Right renal cortex interstitium (tissue), 3 donors: ENCODE measurements at regions not wholly inside any gene's neighbourhood (a gene's known extent, or its start where the extent isn't known, plus 50 kb on each side); places are given as distances from the start of the nearest gene placed in this dataset.
"Not testable (repeated sequence)": the region's sequence is repeated elsewhere in the genome, so short reads cannot be mapped to it uniquely, and the experiment has no call there.

Experiments used
- DNase-seq, 3 donors: peaks; one replicate each; pipeline ENCODE4 v3.0.0-alpha.2; 2013; ENCODE audit warnings: low read depth in 3 of 3, low spot score in 2 of 3

DNA sequence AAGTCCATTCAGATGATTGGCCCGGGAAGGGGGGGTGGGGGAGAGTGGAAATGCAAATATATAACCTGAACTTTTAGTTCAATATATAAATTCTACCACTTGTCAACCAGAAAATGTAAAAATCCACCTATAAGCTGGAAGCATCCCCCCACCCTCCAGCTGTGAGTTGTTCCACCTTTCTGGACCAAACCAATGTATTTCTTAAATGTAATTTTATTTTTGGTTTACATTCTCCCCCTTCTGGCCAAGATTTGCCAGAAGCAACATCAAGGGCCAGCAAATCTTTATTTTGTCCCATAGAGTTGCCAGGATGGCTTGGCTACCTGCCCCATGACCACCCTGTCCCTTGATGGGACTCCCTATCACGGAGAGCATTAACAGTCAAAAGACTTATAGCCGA, 545.7 kb downstream of the TBL1XR1 start:
- no peak for DNase-seq

DNA sequence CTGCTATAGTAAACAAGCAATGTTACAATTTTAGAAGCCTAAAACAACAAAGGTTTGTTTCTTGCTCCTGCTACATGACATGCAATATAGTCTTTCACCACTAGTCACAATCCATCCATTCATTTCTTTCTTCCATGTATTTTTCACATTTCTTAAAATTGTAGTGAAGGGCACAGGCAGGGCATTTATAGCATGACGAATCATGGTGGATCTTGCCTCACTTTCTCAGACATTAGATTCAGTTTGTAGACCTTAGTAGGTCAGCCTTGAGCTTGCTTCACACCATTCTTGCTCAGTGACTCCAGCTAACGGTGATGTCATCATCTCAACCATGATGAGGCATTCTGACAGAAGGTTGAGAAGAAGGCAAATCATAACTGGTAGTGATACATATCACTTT, 546.8 kb downstream of the TBL1XR1 start:
- no peak for DNase-seq

DNA sequence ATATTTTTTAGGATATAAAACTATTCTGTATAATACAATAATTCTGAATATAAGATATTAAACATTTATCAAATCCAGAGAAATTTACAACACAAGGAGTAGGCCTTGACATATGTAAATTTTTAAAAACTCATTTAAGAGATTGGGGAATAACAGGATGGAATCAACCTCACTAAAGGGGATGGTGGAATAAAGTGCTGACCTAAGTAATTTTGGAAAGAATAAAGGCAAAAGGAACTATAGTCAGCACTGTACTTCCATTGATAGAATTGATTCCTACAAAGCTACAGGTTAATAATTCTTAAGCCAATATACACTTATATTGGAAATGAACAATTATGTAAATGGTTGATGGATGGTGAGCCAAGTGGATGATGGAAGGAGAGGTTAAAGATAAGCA, 549.3 kb downstream of the TBL1XR1 start:
- no peak for DNase-seq

DNA sequence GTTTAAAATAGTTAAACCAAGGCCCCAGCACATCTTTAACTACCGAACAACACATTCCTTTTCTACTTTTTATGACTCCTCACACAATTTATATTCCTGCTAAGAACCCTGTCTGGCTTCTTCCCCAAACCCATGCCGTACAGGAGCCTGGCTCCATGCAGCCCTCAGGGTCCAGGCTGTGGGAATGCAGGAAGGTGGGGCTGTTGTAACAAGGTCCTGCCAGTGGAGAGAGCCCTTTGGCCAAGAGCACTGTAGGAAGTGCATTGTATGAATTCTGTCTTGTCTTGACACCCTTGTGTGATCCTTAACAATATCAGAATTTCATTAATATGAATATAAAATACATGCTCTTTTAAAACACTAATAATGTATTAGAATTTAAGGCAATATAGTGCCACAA, 563.8 kb downstream of the TBL1XR1 start:
- no peak for DNase-seq

DNA sequence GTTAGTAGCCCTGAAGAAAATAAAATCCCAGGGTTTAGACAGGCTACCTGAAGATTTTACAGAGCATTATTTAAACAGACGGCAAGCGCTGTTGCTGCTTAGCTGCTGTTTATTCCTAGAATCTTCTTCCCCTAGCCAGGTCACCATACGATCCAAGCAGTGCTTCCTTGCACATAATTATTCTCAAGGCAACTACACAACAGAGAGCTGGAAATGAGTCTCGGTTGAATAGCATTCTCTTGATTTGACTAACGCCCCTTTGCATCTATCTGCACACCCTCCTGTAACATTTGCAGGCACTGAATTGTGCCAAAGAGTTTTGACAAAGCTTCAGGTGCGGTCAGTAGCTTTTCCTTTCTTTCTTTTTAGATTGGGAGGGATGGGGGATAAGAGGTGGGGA, 564.4 kb downstream of the TBL1XR1 start:
- no peak for DNase-seq

DNA sequence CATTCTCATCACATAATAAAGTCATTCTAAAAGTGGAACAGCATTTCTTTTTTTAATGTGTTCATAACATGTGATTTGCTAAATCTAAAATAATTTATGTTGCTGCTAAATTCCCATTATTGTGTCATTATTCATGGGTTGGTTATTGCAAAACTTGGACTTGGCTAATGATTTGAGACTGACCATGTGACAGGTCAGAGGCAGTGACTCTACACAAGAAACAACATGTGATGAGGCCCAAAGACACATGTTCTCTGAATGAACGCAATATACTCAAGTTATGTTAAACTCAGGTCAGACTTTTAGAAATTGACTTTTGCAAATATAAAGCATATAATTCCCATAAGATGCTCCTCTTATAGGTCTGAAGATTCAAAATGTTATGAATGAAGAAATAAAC, 566.1 kb downstream of the TBL1XR1 start:
- no peak for DNase-seq

DNA sequence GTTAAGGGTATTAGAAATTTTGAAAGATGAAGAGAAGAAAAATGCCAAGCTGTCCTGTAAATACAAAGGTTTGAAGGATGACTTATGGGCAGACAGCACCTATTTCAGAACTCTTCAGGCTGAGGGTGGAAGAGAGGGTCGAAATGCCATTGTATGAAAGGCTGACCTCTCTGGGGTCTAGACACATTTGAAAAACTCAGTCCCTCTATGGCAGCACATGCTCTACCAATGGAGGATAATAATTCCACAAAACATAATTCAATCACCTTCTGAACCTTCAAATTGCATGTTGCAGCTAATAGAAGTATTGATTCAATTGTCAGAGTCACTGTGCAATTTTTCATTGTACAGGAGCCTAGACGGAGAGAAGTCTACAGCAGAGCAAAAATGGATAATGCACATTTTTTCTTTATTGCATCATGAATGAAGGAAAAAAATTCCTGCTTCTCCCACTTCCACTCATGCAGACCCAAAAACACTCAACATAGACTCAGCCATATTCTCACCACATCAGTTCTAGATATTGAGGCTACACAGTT, 569.1 kb downstream of the TBL1XR1 start:
- no peak for DNase-seq

DNA sequence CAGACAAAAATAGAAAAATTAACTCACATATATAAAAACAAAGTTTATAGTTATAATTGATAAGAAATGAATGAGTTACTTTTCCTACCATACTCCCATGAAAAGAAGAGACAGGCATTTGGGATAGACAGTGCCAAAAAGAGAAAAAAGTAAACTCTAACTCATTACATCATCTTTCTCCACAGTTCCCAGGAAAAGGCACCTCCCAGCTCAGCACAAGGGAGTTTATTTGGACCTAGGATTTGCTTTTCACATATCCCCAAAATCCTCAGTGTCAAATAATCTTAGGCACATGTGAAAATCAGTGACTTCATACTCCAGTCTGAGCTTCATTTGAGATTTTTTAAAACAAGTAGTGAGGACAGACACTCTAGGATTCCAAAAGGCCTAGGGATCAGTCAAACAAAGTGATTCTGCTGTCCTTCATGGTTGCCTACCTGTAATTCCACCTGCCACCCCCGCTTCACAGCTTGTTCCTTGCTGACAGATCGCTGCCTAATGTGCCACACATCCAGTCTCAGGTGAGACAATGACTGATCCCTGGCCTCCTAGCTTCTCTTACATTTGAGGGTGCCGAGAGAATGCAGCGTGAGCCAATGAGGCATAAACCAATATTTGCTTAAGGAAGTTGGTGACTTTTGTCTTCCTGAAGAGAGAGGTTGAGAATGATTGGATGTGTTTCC, 573.7 kb downstream of the TBL1XR1 start:
- DNase-seq, result no peak

DNA sequence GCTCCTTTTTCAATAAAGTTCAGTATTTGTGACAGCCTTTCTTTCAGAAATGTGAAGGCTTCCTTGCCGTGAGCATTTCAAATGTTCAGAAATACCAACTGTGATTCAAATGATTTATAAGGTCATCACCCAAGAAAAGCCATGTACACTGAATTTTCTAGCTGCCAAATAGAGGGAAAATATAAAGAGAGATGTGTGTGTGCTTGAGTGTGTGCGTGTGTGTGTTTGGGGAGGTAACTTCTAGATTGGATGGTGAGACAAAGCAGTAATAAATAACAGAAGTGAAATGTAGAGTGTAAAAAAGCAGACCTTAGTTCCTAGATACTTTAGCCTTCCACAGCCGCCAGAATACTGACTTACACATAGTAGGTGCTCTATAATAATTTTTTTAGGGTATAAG, 577.4 kb downstream of the TBL1XR1 start:
- DNase-seq, result no peak

DNA sequence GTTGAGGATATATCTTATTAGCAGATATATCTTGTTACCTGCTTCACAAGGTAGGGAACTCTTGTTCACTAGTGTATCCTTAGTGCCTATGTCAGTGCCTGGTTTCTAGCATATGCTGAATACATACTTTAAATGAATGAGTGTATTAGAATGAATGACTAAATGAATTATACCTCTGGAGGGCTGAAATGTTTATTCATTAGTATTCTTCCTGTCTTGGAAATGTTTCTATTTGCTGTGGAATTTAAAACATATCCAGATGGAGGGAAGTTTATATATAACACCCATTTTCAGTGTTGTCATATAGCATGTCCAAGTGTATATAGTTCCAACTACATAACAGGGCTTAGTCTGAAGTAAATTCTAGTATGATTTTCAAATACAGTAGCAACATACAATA, 581.5 kb downstream of the TBL1XR1 start:
- no peak for DNase-seq

DNA sequence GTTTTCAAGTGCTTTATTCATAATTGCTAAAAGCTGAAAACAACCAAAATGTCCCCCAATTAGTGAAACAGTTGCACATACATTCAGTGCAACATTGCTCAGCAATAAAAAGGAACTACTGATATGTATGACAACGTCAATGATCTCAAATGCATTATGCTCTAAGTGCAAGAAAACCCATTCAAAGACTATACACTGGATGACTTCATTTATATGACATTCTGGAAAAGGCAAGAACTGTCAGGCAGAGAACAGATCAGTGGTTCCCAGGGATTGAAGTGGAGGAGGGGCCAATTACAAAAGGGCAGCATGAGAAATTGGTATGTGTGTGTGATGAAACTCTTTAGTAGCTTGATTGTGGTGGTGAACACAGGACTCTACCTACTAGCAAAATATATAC, 585.6 kb downstream of the TBL1XR1 start:
- no peak for DNase-seq

DNA sequence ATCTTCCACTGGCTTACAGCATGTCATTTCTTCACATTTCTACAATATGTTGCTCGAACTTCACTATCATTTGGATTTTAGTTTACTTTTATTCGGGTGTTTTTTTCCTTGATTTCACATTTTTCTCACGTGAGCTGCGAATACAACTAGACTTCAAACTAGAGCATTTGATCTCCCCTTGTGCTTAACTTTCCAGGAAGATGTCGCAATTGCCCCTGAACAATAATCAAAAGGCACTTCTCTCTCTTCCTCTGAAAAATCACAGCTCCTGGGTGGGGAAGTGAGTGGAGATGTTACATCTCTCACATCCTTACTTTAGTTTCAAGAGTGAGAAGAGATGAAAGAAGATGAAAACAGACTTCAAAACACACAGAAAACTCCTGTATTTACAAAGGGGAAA, 587.9 kb downstream of the TBL1XR1 start:
- no peak for DNase-seq

DNA sequence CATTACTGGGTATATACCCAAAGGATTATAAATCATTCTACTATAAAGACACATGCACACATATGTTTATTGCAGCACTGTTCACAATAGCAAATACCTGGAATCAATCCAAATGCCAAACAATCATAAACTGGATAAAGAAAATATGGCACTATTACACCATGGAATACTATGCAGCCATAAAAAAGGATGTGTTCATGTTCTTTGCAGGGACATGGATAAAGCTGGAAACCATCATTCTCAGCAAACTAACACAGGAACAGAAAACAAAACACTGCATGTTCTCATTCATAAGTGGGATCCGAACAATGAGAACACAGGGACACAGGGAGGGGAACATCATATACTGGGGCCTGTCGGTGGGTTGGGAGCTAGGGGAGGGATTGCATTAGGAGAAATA, 591.7 kb downstream of the TBL1XR1 start:
- not testable (repeated sequence) for DNase-seq

DNA sequence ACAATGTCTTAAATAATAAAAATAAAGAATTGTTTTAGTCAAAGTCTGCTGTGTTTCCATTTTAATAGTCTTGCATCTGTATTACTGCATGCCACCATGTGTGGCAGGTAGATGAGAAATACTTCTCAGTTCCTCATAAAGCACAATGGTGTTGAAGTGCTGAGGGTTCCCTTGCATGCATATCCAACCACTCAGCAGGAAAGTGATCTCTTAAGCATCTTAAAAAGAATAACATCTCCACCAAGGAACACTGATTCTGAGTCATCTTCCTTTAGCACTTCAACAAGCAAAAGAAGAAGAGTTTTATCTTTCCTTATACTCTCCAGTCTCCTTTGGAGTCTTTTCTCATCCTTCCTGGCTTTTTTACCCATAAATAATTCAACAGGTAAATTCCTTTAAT, 602.0 kb downstream of the TBL1XR1 start:
- no peak for DNase-seq

DNA sequence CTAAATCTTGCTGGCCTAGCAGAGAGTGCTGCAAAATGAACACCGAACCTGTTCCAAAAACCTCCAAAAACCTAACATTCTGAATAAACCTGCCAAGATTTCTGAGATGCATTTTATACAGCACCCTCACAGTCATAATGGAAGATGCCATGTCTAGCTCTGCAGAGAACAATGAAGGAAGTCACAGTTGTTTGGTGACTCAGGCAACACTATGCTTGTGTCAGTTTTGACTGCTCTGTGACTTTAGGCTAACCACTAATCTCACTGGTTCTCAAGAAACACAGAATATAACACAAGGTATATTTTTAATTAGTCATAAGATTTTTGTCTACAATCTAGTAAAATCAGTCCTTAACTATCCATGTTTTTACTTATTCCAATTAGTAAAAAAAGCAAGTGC, 606.6 kb downstream of the TBL1XR1 start:
- no peak for DNase-seq

DNA sequence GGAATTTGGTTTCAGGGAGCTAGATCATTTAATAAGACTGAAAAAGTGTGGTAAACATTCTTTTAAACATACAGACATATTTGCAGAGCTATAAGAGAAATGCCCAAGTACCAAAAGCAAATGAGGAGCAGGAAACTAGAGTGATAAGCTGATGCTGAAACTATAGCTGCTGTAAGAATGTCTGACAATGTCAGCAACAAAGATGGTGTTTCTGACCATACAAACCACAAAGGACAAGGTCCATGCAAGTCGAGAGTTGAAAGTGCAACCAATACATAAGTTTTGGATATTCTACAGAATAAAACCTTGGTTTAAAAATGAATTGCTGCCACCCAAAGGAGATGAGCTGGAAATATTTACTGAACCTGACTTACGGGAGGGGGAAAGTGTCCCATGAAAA, 610.2 kb downstream of the TBL1XR1 start:
- DNase-seq, result no peak

DNA sequence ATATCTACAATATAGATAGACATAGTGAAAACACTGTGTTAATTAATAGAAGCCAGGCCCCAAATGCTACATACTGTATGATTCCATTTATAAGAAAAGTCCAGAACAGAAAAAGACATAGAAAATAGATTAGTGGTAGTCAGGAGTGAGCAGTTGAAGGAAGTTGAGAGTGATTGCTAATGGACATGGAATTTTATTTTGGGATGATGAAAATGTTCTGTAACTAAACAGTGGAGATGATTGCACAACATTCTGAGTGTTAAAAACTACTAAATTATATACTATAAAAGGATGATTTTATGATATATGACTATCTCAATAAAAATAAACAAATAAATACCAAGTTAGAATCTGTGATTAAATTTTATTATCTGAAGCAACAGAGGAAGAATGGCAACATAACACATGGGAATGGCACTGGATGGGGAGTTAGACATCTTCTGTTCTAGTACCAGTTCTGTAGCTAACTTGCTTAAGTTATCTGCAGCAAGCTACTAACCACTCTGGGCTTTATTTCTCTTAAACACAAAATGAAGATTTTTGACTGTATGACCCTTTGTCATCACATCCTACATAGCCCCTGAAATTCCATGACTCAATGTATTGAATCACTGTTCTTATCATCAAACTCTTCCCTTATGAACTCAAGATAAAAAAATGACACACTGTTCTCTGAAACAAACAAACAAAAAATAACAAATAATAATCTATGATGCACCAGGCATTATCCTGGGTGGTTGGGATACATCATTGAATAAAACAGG, 612.7 kb downstream of the TBL1XR1 start:
- DNase-seq, result no peak

DNA sequence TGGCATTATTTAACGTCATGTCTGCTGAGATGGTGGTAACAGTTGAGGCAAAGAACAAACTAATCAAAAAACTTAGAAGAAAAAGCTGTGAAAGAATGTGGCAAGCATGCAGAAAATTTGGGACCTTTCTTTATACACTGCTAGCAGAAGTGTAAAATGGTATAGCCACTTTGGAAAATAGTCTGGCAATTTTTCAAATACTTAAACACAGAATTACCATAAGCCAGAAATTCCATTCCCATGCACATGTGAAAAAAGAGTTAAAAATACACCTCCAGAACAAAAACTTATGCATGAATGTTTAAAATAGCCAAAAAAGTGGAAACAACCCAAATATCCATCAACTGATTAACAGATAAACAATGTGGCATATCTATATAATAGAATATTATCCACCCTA, 613.3 kb downstream of the TBL1XR1 start:
- DNase-seq, result no peak

DNA sequence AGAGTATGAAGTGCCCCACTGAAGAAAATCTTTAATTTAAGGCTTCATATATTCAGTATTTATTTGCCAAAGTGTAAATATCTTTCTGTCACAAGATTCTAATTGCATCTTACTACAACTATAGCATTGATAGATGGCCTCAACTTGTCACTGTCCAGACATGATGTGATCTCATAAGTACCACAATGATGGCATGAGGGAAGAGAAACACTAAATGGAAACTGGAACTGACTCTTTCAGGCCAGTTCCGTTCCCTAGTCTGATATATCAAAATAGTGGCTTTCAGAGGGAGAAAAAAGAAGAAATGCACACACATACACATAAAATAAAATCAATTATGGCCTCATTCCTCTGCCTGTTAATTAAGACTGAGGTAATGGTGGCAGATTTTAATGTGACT, 615.7 kb downstream of the TBL1XR1 start:
- DNase-seq, result no peak

DNA sequence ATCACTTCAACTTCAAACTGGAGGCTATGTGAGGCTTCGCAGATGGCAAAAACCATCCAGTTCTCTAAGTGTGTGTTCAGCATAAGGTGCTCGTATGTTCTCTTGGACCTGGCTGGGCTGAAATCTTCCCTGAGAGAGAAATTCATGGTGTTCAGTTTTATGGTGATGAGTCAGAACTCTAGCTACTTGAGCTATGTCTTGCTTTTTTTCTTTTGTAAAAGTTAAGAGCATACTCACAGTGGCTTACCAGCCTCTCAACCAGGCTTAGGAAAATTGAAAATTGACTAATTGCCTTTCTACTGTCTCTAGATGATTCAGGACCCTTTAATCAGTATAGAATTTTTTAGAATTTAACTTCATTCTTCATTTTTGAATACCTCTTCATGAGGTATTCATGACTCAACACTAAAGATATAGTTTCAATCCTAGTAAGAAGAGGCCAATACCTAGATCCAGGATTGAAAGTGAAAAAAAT, 617.5 kb downstream of the TBL1XR1 start:
- no peak for DNase-seq

DNA sequence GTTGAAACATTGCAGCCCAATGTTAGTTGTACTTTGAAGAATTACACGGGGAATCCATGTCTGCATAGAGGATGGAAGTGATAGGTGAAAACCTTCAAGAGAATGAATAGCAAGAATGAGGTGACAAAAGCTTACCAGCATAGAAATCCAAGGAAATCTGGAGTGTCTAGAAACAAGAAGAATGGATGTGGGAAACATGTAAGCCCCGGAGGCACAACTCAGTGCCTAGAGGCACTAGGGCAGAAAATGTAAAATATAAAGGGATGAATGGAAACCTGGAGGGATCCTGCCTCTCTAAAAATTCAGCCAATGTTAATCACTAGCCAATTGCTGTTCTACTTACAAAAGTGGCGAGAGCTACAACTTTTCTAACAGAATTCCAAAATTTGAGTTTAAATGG, 619.0 kb downstream of the TBL1XR1 start:
- DNase-seq, result no peak

DNA sequence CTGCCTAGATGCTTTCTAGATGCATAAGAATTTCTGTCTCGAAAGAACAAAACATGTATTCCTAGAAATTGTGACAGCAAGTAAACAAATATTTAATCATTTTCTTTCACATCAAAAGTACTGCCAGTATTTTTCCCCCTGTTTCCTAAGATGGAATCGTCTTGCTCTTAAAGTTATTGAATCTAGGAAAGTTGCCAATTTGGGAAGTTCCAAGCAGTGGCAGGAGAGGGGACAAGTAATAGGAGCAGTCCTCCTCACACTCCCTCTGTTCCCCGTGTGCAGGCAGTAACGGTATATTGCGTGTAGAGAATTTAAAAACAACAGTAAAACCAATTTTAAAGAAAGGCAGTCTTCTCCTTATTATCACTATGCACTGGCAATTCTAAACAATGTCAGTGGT, 619.8 kb downstream of the TBL1XR1 start:
- no peak for DNase-seq
